ENCODE measurements at regions not wholly inside any gene's neighbourhood (a gene's known extent, or its start where the extent isn't known, plus 50 kb on each side); places are given as distances from the start of the nearest gene placed in this dataset.

GRCh38 chr3:31481697-31482096, 51.0 kb upstream of the STT3B start:
- TF ChIP-seq CTCF (IDR thresholded peaks at IDR 0.05; ENCODE audit: low read depth, low read length) = no peak
- TF ChIP-seq POLR2A (IDR thresholded peaks at IDR 0.05; ENCODE audit: extremely low read depth, insufficient read length) = no peak
